ENCODE measurements at regions not wholly inside any gene's neighbourhood (a gene's known extent, or its start where the extent isn't known, plus 50 kb on each side); places are given as distances from the start of the nearest gene placed in this dataset.

DNA sequence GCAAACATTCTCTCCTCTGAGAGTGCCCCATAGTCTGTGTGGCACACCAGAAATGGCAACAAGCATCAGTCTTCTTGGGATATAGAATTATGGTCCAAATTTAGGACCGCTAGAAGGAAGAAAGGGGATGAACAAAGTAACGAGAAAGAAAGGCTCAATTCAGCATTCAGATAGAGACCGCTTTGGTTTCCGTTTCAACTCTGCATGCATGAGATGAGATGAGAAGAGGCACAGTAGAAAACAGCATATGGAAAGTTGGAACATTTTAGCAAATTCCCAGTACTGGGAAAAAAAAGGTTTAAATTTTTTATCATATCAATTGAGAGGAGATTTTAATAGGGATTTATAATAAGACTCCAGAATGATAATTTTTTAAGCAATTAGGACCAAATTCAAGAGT lies 595.5 kb upstream of the CHRM3 start:
- DNase-seq (ENCODE audit: insufficient read length, low spot score) = no peak
- TF ChIP-seq POLR2AphosphoS5 (IDR thresholded peaks at IDR 0.05; ENCODE audit: low read depth, low read length) (no peak), SPI1 (IDR thresholded peaks at IDR 0.05; ENCODE audit: low read depth, low read length) (no peak), TAF1 (IDR thresholded peaks at IDR 0.05; ENCODE audit: low read depth, low read length) (no peak), PAX5 (IDR thresholded peaks at IDR 0.05; ENCODE audit: insufficient read depth, low read length, severe bottlenecking) (no peak), POLR2A (IDR thresholded peaks at IDR 0.05; ENCODE audit: low read depth, low read length) (no peak), POU2F2 (IDR thresholded peaks at IDR 0.05; ENCODE audit: low read depth, low read length) (no peak)
- FAIRE-seq = no peak

DNA sequence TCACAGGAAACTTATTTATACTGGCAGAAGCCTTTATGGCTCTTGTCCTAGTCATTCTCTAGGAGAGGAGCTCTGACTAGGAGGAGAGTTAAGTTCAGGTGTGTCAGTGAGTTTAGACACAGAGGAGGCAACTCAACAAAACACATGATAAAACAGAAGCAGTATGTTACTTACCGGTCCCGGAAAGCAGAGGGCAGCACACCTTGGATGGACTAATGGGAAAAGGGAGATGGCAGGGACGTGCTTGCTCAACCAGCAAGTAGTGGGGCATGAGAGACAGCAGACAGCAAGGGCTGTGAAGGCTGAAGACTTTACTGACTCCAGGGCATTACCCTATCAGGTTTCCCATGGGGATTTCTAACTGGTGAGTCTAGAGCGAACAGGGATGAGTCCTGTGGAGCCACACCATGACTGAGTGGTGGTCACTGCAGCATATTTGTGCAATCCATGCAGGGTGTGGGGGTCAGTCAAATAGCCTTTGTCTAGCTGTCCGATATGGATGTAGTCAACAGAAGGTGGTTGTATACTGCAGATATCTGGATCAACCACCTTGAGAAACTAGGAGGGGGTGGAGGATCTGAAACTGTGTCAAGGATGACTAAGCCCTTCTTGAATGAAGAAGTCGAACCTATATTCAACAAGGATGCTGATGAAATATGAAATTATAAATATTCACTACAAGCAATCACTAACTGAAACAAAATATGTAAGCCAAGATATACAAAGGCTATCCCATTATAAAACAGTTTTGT lies 596.3 kb upstream of the CHRM3 start:
- TF ChIP-seq POLR2AphosphoS5 (IDR thresholded peaks at IDR 0.05; ENCODE audit: low read depth, low read length) (no peak), TAF1 (IDR thresholded peaks at IDR 0.05; ENCODE audit: low read depth, low read length) (no peak), SPI1 (IDR thresholded peaks at IDR 0.05; ENCODE audit: low read depth, low read length) (no peak), PAX5 (IDR thresholded peaks at IDR 0.05; ENCODE audit: insufficient read depth, low read length, severe bottlenecking) (no peak), POU2F2 (IDR thresholded peaks at IDR 0.05; ENCODE audit: low read depth, low read length) (no peak), POLR2A (IDR thresholded peaks at IDR 0.05; ENCODE audit: low read depth, low read length) (no peak)
- DNase-seq (ENCODE audit: insufficient read length, low spot score) = no peak
- no peak for FAIRE-seq

DNA sequence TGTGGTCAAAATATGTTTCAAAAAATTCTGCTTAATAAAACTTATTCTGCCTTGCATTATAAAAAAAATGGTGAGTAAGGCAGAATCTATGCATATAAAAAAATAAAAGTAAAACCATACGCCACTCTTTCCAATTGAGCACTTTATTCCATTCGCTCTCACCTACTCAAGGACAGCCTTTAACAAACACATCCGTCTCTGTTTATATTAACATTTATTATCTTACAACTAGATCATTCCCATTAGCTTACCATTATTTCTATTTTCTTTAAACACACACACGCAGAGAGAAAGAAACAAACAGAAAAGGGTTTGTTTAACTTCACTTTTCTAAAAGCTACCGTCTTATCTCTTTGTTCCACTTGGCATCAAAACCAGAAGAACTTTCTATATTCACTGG lies 598.9 kb upstream of the CHRM3 start:
- FAIRE-seq (no peak), DNase-seq (ENCODE audit: insufficient read length, low spot score) (no peak)
- no peak for TF ChIP-seq TAF1 (IDR thresholded peaks at IDR 0.05; ENCODE audit: low read depth, low read length)
- no peak for TF ChIP-seq SPI1 (IDR thresholded peaks at IDR 0.05; ENCODE audit: low read depth, low read length)
- TF ChIP-seq POLR2AphosphoS5 (IDR thresholded peaks at IDR 0.05; ENCODE audit: low read depth, low read length) = no peak
- no peak for TF ChIP-seq PAX5 (IDR thresholded peaks at IDR 0.05; ENCODE audit: insufficient read depth, low read length, severe bottlenecking)
- TF ChIP-seq POU2F2 (IDR thresholded peaks at IDR 0.05; ENCODE audit: low read depth, low read length) = no peak

DNA sequence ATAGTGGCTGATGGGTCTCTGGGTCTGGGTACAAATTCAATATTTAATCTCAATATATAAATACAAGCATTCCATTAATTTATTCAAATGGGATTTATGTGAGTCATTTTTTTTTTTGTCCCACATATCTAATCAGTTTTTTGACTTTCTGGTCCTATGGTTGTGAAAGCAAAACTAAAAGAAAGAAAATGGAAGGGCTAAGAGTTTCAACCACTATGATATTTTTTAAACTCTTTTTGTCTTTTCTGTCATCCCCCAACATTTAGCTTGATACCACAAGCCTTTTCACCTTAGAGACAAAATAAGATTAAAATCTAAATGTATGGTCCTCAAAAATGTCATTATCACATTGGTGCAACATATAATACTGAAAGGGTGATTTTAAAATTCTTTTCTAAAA lies 602.7 kb upstream of the CHRM3 start:
- TF ChIP-seq POU2F2 (IDR thresholded peaks at IDR 0.05; ENCODE audit: low read depth, low read length) = no peak
- TF ChIP-seq TAF1 (IDR thresholded peaks at IDR 0.05; ENCODE audit: low read depth, low read length) = no peak
- no peak for TF ChIP-seq SPI1 (IDR thresholded peaks at IDR 0.05; ENCODE audit: low read depth, low read length)
- TF ChIP-seq POLR2A (IDR thresholded peaks at IDR 0.05; ENCODE audit: low read depth, low read length) = no peak
- no peak for TF ChIP-seq POLR2AphosphoS5 (IDR thresholded peaks at IDR 0.05; ENCODE audit: low read depth, low read length)
- TF ChIP-seq PAX5 (IDR thresholded peaks at IDR 0.05; ENCODE audit: insufficient read depth, low read length, severe bottlenecking) = no peak
- FAIRE-seq (no peak), DNase-seq (ENCODE audit: insufficient read length, low spot score) (no peak)

DNA sequence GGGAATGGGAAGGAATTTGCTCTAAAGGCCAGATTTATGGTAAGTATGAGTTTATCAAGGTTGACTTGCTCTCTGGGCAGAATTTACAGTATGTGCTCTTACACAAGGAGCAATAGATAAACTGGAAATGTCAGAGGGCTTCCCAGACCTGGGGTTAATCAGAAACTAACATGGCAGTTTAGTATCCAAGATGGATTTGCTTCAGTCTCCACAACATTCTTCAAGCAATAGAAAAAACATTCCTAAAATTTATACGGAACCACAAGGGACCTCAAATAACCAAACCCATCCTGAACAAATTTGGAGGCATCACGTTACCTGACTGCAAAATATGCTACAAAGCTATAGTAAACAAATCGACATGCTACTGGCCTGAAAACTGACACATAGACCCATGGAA lies 606.7 kb upstream of the CHRM3 start:
- DNase-seq (ENCODE audit: insufficient read length, low spot score) = no peak
- no peak for FAIRE-seq
- TF ChIP-seq PAX5 (IDR thresholded peaks at IDR 0.05; ENCODE audit: insufficient read depth, low read length, severe bottlenecking) (no peak), POU2F2 (IDR thresholded peaks at IDR 0.05; ENCODE audit: low read depth, low read length) (no peak), POLR2A (IDR thresholded peaks at IDR 0.05; ENCODE audit: low read depth, low read length) (no peak), POLR2AphosphoS5 (IDR thresholded peaks at IDR 0.05; ENCODE audit: low read depth, low read length) (no peak), SPI1 (IDR thresholded peaks at IDR 0.05; ENCODE audit: low read depth, low read length) (no peak), TAF1 (IDR thresholded peaks at IDR 0.05; ENCODE audit: low read depth, low read length) (no peak)

DNA sequence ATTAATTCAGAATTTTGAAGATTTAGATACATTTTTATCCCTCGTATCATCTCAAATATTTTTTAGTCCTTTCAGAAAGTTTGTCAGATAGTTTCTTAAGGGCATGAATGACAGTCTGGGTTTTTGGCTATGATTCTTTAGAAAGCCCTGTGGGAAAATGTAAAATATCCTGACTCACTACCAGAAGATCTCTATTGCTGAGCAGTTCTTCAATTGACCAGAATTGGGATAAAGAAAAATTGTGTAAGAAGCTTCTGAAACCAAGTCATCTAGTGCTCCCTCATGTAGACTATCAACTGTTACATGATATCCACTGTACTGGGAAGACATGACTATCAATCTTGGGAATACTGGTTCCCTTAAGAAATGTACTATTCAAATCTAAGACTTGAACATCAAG lies 608.3 kb upstream of the CHRM3 start:
- no peak for FAIRE-seq
- TF ChIP-seq POLR2A (IDR thresholded peaks at IDR 0.05; ENCODE audit: low read depth, low read length) = no peak
- no peak for TF ChIP-seq TAF1 (IDR thresholded peaks at IDR 0.05; ENCODE audit: low read depth, low read length)
- TF ChIP-seq POLR2AphosphoS5 (IDR thresholded peaks at IDR 0.05; ENCODE audit: low read depth, low read length) = no peak
- TF ChIP-seq POU2F2 (IDR thresholded peaks at IDR 0.05; ENCODE audit: low read depth, low read length) = no peak
- TF ChIP-seq PAX5 (IDR thresholded peaks at IDR 0.05; ENCODE audit: insufficient read depth, low read length, severe bottlenecking) = no peak
- TF ChIP-seq SPI1 (IDR thresholded peaks at IDR 0.05; ENCODE audit: low read depth, low read length) = no peak

DNA sequence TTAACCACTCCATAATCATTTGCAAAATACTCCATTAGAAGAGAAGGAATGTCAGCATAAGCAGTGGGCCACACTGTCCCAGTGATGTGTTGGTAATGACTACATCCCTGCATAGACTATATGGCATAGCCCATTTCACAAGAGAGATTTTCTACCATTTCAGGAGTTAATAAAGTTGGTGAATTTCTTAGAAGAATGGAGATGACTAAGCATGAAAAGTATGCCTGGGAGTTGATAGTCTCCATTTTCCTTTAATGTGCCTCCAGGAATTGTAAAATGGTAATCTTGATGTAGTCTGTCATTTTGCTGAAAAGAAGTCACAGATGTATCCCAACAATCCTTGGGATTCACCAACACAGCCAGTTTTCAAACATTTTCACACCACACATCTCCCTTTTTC lies 608.8 kb upstream of the CHRM3 start:
- no peak for TF ChIP-seq POLR2A (IDR thresholded peaks at IDR 0.05; ENCODE audit: low read depth, low read length)
- no peak for TF ChIP-seq SPI1 (IDR thresholded peaks at IDR 0.05; ENCODE audit: low read depth, low read length)
- TF ChIP-seq TAF1 (IDR thresholded peaks at IDR 0.05; ENCODE audit: low read depth, low read length) = no peak
- TF ChIP-seq POU2F2 (IDR thresholded peaks at IDR 0.05; ENCODE audit: low read depth, low read length) = no peak
- TF ChIP-seq POLR2AphosphoS5 (IDR thresholded peaks at IDR 0.05; ENCODE audit: low read depth, low read length) = no peak
- TF ChIP-seq PAX5 (IDR thresholded peaks at IDR 0.05; ENCODE audit: insufficient read depth, low read length, severe bottlenecking) = no peak
- no peak for FAIRE-seq
- no peak for DNase-seq (ENCODE audit: insufficient read length, low spot score)

More for the DNA sequence above, 608.3 kb upstream of the CHRM3 start:
- DNase-seq (ENCODE audit: insufficient read length, low spot score) = no peak

DNA sequence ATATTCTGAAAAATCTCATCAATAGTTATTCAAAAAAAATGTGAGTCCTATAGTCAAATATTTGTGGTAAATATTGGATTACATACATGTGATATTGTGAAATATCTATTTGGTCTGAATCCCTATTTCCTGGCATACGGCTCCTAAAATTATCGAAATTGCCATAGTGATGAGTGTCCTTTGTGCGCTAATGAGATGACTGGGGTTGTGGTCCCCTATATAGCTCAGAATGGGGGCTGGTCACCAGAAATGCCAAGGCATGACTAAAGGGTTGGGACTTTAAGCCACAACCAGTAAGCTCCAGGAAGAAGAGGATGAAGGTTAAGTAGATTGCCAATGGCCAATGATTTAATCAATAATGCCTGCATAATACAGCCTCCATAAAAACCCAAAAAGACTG lies 610.2 kb upstream of the CHRM3 start:
- DNase-seq (ENCODE audit: insufficient read length, low spot score) = no peak
- TF ChIP-seq PAX5 (IDR thresholded peaks at IDR 0.05; ENCODE audit: insufficient read depth, low read length, severe bottlenecking) (no peak), SPI1 (IDR thresholded peaks at IDR 0.05; ENCODE audit: low read depth, low read length) (no peak), TAF1 (IDR thresholded peaks at IDR 0.05; ENCODE audit: low read depth, low read length) (no peak), POU2F2 (IDR thresholded peaks at IDR 0.05; ENCODE audit: low read depth, low read length) (no peak), POLR2AphosphoS5 (IDR thresholded peaks at IDR 0.05; ENCODE audit: low read depth, low read length) (no peak), POLR2A (IDR thresholded peaks at IDR 0.05; ENCODE audit: low read depth, low read length) (no peak)
- no peak for FAIRE-seq

DNA sequence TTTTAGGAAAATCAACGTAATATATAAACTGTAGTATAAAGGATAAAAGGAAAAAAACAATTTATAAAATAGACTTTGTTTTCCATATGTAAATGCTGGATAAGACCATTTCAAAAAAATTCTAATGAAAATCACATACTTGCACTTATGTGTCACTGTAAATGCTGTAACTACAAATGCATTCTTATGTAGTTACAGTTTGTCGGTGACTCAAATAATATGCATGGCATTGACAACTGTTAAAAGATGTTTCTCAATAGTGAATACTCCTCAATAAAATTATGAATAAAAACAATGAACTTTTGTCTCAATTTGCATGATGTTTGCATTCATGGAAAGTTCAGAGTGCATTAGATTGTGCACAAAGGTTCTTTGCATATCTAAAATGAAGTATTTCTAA lies 614.0 kb upstream of the CHRM3 start:
- no peak for TF ChIP-seq TAF1 (IDR thresholded peaks at IDR 0.05; ENCODE audit: low read depth, low read length)
- TF ChIP-seq SPI1 (IDR thresholded peaks at IDR 0.05; ENCODE audit: low read depth, low read length) = no peak
- no peak for TF ChIP-seq POU2F2 (IDR thresholded peaks at IDR 0.05; ENCODE audit: low read depth, low read length)
- TF ChIP-seq POLR2AphosphoS5 (IDR thresholded peaks at IDR 0.05; ENCODE audit: low read depth, low read length) = no peak
- no peak for TF ChIP-seq PAX5 (IDR thresholded peaks at IDR 0.05; ENCODE audit: insufficient read depth, low read length, severe bottlenecking)
- TF ChIP-seq POLR2A (IDR thresholded peaks at IDR 0.05; ENCODE audit: low read depth, low read length) = no peak
- FAIRE-seq (no peak), DNase-seq (ENCODE audit: insufficient read length, low spot score) (no peak)

Data from GM12891 (cell line).